HCT116 (cell line): ENCODE measurements at regions not wholly inside any gene's neighbourhood (a gene's known extent, or its start where the extent isn't known, plus 50 kb on each side); places are given as distances from the start of the nearest gene placed in this dataset.

Experiments used
- ATAC-seq: fragments of 200-7000 bp; cut with Tn5 transposase; 2 replicates; pipeline ENCODE4 v1.9.1; 2020; ENCODE audit warnings: mild to moderate bottlenecking, moderate library complexity
- BruUV-seq: library from RNA; stranded (reverse); fragments of 400-500 nt; replicated peaks from 2 replicates; lab custom pipeline; 2021; lab: Mats Ljungman, UMichigan
- CTCF ChIA-PET: fragments of 300-600 bp; sonication (Branson Sonifier 250); formaldehyde crosslinking; loops from one replicate; lab custom pipeline; 2021; ENCODE audit warnings: antibody characterized with exemption; lab: Charles Lee
- POLR2A ChIA-PET: fragments of 300-600, 350-600 bp; sonication (Branson Sonifier 250); formaldehyde crosslinking; loops from one replicate; lab custom pipeline; 2021; ENCODE audit warnings: antibody characterized with exemption; lab: Charles Lee
- RAD21 ChIA-PET, 2 experiments: fragments of 300-600 bp; sonication (Branson Sonifier 250); formaldehyde crosslinking; loops; one replicate each; lab custom pipeline; 2023; ENCODE audit warnings: low total read pairs in 2 of 2; ENCODE audit not compliant: uncharacterized antibody in 2 of 2, unreplicated experiment in 2 of 2, low non-redundant PET in 1 of 2; lab: Charles Lee
- DNase-seq: peaks from one replicate; pipeline ENCODE4 v3.0.0-alpha.2; 2010; ENCODE audit warnings: low read depth, low spot score
- H2AFZ ChIP-seq: fragments of 200-600 bp; shearing (Covaris generic), sonication (generic); 2 replicates; pipeline ENCODE4 v1.6.1; 2017; ENCODE audit warnings: low read depth, mixed run types, mixed read lengths, antibody characterized with exemption, low read length; ENCODE audit not compliant: poor library complexity, severe bottlenecking
- H3K27ac ChIP-seq: 2 replicates; pipeline ENCODE4 v1.5.1; 2012; ENCODE audit warnings: low read depth, low read length
- H3K27me3 ChIP-seq: fragments of 200-600 bp; sonication (generic); 2 replicates; pipeline ENCODE4 v1.6.1; 2016; ENCODE audit warnings: mixed run types, low read length, mixed read lengths; ENCODE audit not compliant: insufficient read depth
- H3K36me3 ChIP-seq, 2 experiments: fragments of 200-500 bp in 1 of 2; fragments of 200-600 bp in 1 of 2; sonication (Bioruptor generic) in 1 of 2; sonication (generic) in 1 of 2; 2 replicates each; pipeline versions ENCODE4 v1.5.1 to v1.6.1; 2014 to 2016; ENCODE audit warnings: low read length in 2 of 2, inconsistent platforms in 1 of 2, mixed read lengths in 1 of 2, mixed run types in 1 of 2; ENCODE audit not compliant: insufficient read depth in 2 of 2, control insufficient read depth in 1 of 2
- H3K4me1 ChIP-seq, 2 experiments: fragments of 200-600 bp in 1 of 2; sonication (generic) in 1 of 2; 2 replicates each; pipeline versions ENCODE4 v1.5.1 to v1.6.1; 2012 to 2017; ENCODE audit warnings: low read length in 2 of 2, inconsistent platforms in 1 of 2, mild to moderate bottlenecking in 1 of 2, mixed read lengths in 1 of 2, mixed run types in 1 of 2, moderate library complexity in 1 of 2; ENCODE audit not compliant: insufficient read depth in 2 of 2, control insufficient read depth in 1 of 2
- H3K4me2 ChIP-seq: fragments of 200-600 bp; sonication (generic); 2 replicates; pipeline ENCODE4 v1.6.1; 2017; ENCODE audit warnings: mixed run types, low read length, mixed read lengths
- H3K4me3 ChIP-seq, 2 experiments: fragments of 200-600 bp in 1 of 2; sonication (generic) in 1 of 2; replicated peaks in 1 of 2; 2 replicates each; pipeline ENCODE4 v1.5.1; 2011 to 2016; ENCODE audit warnings: low read length in 2 of 2, control low read depth in 1 of 2, low read depth in 1 of 2, mild to moderate bottlenecking in 1 of 2, mixed read lengths in 1 of 2, mixed run types in 1 of 2
- H3K79me2 ChIP-seq: fragments of 200-600 bp; sonication (generic); 2 replicates; pipeline ENCODE4 v1.6.1; 2017; ENCODE audit warnings: mild to moderate bottlenecking, mixed run types, low read length, moderate library complexity, mixed read lengths; ENCODE audit not compliant: insufficient read depth
- H3K9ac ChIP-seq: fragments of 200-600 bp; sonication (generic); 2 replicates; pipeline ENCODE4 v1.6.1; 2016; ENCODE audit warnings: low read length, mixed read lengths
- H3K9me2 ChIP-seq: fragments of 200-600 bp; sonication (generic), shearing (Covaris generic); 2 replicates; pipeline ENCODE4 v1.6.1; 2017; ENCODE audit warnings: mixed run types, mild to moderate bottlenecking, moderate library complexity; ENCODE audit not compliant: insufficient read depth
- H3K9me3 ChIP-seq, 2 experiments: fragments of 200-500 bp in 1 of 2; fragments of 200-600 bp in 1 of 2; sonication (Bioruptor generic) in 1 of 2; sonication (generic) in 1 of 2; 2 replicates each; pipeline ENCODE4 v1.6.1; 2014 to 2017; ENCODE audit warnings: low read length in 2 of 2, mixed read lengths in 2 of 2, inconsistent platforms in 1 of 2, low read depth in 1 of 2, mild to moderate bottlenecking in 1 of 2, mixed run types in 1 of 2, moderate library complexity in 1 of 2; ENCODE audit not compliant: control insufficient read depth in 1 of 2, insufficient read depth in 1 of 2
- H4K20me1 ChIP-seq: fragments of 200-600 bp; sonication (generic), shearing (Covaris generic); 2 replicates; pipeline ENCODE4 v1.6.1; 2017; ENCODE audit warnings: mixed run types, mild to moderate bottlenecking, moderate library complexity; ENCODE audit not compliant: insufficient read depth
- CEBPB ChIP-seq: IDR thresholded peaks from 2 replicates; pipeline ENCODE4 v1.6.1; 2012; ENCODE audit warnings: low read depth
- EGR1 ChIP-seq: IDR thresholded peaks from 2 replicates; pipeline ENCODE4 v1.6.1; 2012; ENCODE audit warnings: low read depth
- ELF1 ChIP-seq: IDR thresholded peaks from 2 replicates; pipeline ENCODE4 v1.6.1; 2012; ENCODE audit warnings: low read depth, borderline replicate concordance
- RAD21 ChIP-seq: IDR thresholded peaks from 2 replicates; pipeline ENCODE4 v1.6.1; 2012; ENCODE audit warnings: low read depth, mild to moderate bottlenecking
- SP1 ChIP-seq: IDR thresholded peaks from 2 replicates; pipeline ENCODE4 v1.6.1; 2012; ENCODE audit warnings: low read depth
- TCF7L2 ChIP-seq: IDR thresholded peaks from 2 replicates; pipeline ENCODE4 v1.7.0; 2011; ENCODE audit warnings: borderline replicate concordance, inconsistent platforms; ENCODE audit not compliant: insufficient read depth, insufficient read length; ENCODE audit errors: extremely low read depth
- YY1 ChIP-seq: IDR thresholded peaks from 2 replicates; pipeline ENCODE4 v1.6.1; 2011; ENCODE audit warnings: low read length, low read depth, moderate library complexity, mild to moderate bottlenecking; ENCODE audit not compliant: insufficient replicate concordance; ENCODE audit errors: extremely low read depth
- intact Hi-C: fragments of 100-400 bp; cut with micrococcal nuclease; formaldehyde crosslinking; loops from 2 replicates; pipeline ENCODE4 v1.10.0; 2022

- Histone ChIP-seq H3K4me1 (no peaks in the 10 kb centered on the region), H2AFZ (no peak overlapping the region), H3K4me3 (no peak overlapping the region), H3K4me2 (no peak overlapping the region)
- no TSS peak for BruUV-seq
- CTCF ChIA-PET = no interaction called here
- POLR2A ChIA-PET = no interaction called here
- TF ChIP-seq SP1 (no peak), RAD21 (0 out of 2 replicates have a peak, but pooled peaks have one; percentile 8), ELF1 (no peak)
- TF ChIP-seq, all 23 proteins: peak for 1
- Histone ChIP-seq H3K9ac (no peak overlapping the region), H3K79me2 (no peaks in the 10 kb centered on the region), H3K27ac (no peak overlapping the region), H3K9me3 (no peaks in the 10 kb centered on the region), H3K9me2 (no peaks in the 10 kb centered on the region), H4K20me1 (no peaks in the 10 kb centered on the region), H3K36me3 (no peaks in the 10 kb centered on the region), H3K27me3 (no peaks in the 10 kb centered on the region; the same call in 1 of the 2 replicates)
- no peak for DNase-seq
- ATAC-seq = peak; percentile 75
- intact Hi-C loops = no loop called here
- RAD21 ChIA-PET = no interaction called here
Measured at GRCh38 chr2:209097168-209097567, 326.7 kb upstream of the MAP2 start.

GRCh38 chr2:209102319-209102718 lies 321.5 kb upstream of the MAP2 start:
- ChIA-PET CTCF (no interaction called here), RAD21 (no interaction called here), POLR2A (no interaction called here)
- H2AFZ ChIP-seq = no peak overlapping the region
- no TSS peak for BruUV-seq
- no peaks in the 10 kb centered on the region for H3K79me2 ChIP-seq
- intact Hi-C loops = loop anchor here (5.0 kb wide), 1 partner anchor 395 kb away; no protein-coding TSS in a partner anchor
- H3K27ac ChIP-seq = no peak overlapping the region
- DNase-seq = no peak
- no peak for TF ChIP-seq EGR1
- TF ChIP-seq YY1 = no peak
- TF ChIP-seq TCF7L2 = no peak
- no peak for TF ChIP-seq CEBPB
- TF ChIP-seq RAD21 = no peak
- TF ChIP-seq ELF1 = no peak
- H3K4me2 ChIP-seq = no peak overlapping the region
- H3K4me3 ChIP-seq = no peak overlapping the region
- H4K20me1 ChIP-seq = no peaks in the 10 kb centered on the region
- H3K9ac ChIP-seq = no peak overlapping the region
- H3K27me3 ChIP-seq = 0 out of 2 replicates have a peak, but pooled peaks cover 4% of the 10 kb centered on the region
- H3K9me2 ChIP-seq = no peaks in the 10 kb centered on the region
- H3K36me3 ChIP-seq = no peaks in the 10 kb centered on the region
- H3K4me1 ChIP-seq = no peaks in the 10 kb centered on the region
- ATAC-seq = no peak
- no peaks in the 10 kb centered on the region for H3K9me3 ChIP-seq
